Loucy (cell line): ENCODE measurements at regions not wholly inside any gene's neighbourhood (a gene's known extent, or its start where the extent isn't known, plus 50 kb on each side); places are given as distances from the start of the nearest gene placed in this dataset.
A peak's percentile ranks its signal among the peaks of the same experiment; 100 is the strongest.

ENCODE experiments used
- H2AFZ ChIP-seq: fragments of 200-600 bp; sonication (generic); 2 replicates; pipeline ENCODE4 v1.6.0; 2016; ENCODE audit warnings: antibody characterized with exemption, mild to moderate bottlenecking, low read length, moderate library complexity
- H3F3A ChIP-seq: fragments of 200-600 bp; 2 replicates; pipeline ENCODE4 v1.6.0; 2016; ENCODE audit warnings: antibody characterized with exemption, low read depth, mild to moderate bottlenecking
- H3K27me3 ChIP-seq: fragments of 200-600 bp; sonication (generic); 2 replicates; pipeline ENCODE4 v1.6.1; 2014; ENCODE audit warnings: low read length, mild to moderate bottlenecking; ENCODE audit not compliant: insufficient read depth, poor library complexity, severe bottlenecking
- H3K36me3 ChIP-seq: fragments of 200-600 bp; sonication (generic); 2 replicates; pipeline ENCODE4 v1.6.1; 2016; ENCODE audit warnings: low read length; ENCODE audit not compliant: insufficient read depth
- H3K4me1 ChIP-seq: fragments of 200-600 bp; sonication (generic); 2 replicates; pipeline ENCODE4 v1.5.1; 2014; ENCODE audit warnings: low read length, mild to moderate bottlenecking; ENCODE audit not compliant: insufficient read depth, poor library complexity, severe bottlenecking
- H3K4me2 ChIP-seq: fragments of 200-600 bp; sonication (generic); 2 replicates; pipeline ENCODE4 v1.6.0; 2014; ENCODE audit warnings: antibody characterized with exemption, low read length, low read depth, mild to moderate bottlenecking; ENCODE audit not compliant: poor library complexity, severe bottlenecking
- H3K4me3 ChIP-seq: fragments of 200-600 bp; sonication (generic); 2 replicates; pipeline ENCODE4 v1.5.1; 2014; ENCODE audit warnings: low read length, mild to moderate bottlenecking, mixed read lengths; ENCODE audit not compliant: poor library complexity, severe bottlenecking
- H3K79me2 ChIP-seq: fragments of 200-600 bp; sonication (generic); 2 replicates; pipeline ENCODE4 v1.6.1; 2014; ENCODE audit warnings: low read length; ENCODE audit not compliant: insufficient read depth
- H3K9ac ChIP-seq: fragments of 200-600 bp; sonication (generic); 2 replicates; pipeline ENCODE4 v1.6.0; 2014; ENCODE audit warnings: mild to moderate bottlenecking, low read depth, low read length, moderate library complexity; ENCODE audit not compliant: poor library complexity, severe bottlenecking
- H3K9me2 ChIP-seq: fragments of 200-600 bp; sonication (generic); replicated peaks from 2 replicates; pipeline ENCODE4 v1.6.1; 2016; ENCODE audit warnings: low read depth, low read length, mixed read lengths
- H3K9me3 ChIP-seq: fragments of 200-600 bp; sonication (generic); 2 replicates; pipeline ENCODE4 v1.6.1; 2014; ENCODE audit warnings: mild to moderate bottlenecking, antibody characterized with exemption, low read length, low read depth; ENCODE audit not compliant: insufficient read depth
- H4K20me1 ChIP-seq: fragments of 200-600 bp; sonication (generic); 2 replicates; pipeline ENCODE4 v1.6.0; 2014; ENCODE audit warnings: antibody characterized with exemption, low read length, mild to moderate bottlenecking; ENCODE audit not compliant: insufficient read depth, poor library complexity, severe bottlenecking
- CTCF ChIP-seq: fragments of 200-600 bp; sonication (generic); conservative IDR thresholded peaks from 2 replicates; pipeline ENCODE4 v1.5.1; 2014; ENCODE audit warnings: mild to moderate bottlenecking, antibody characterized with exemption, low read length
- EZH2phosphoT487 ChIP-seq: fragments of 200-600 bp; IDR thresholded peaks from 2 replicates; pipeline ENCODE4 v1.6.1; 2018; ENCODE audit warnings: antibody characterized with exemption, mild to moderate bottlenecking, moderate library complexity, borderline replicate concordance

GRCh38 chr17:37844977-37845293 is 79.3 kb upstream of the TBC1D3K start:
- Histone ChIP-seq H3K4me2 (no peak overlapping the region), H3K9me2 (no peaks in the 10 kb centered on the region), H3K4me1 (peaks cover 15% of the 10 kb centered on the region), H2AFZ (no peak overlapping the region), H3K9me3 (no peaks in the 10 kb centered on the region), H3K27me3 (no peaks in the 10 kb centered on the region), H3K79me2 (no peaks in the 10 kb centered on the region), H3K36me3 (no peaks in the 10 kb centered on the region), H3K9ac (no peak overlapping the region), H3K4me3 (no peak overlapping the region), H4K20me1 (no peaks in the 10 kb centered on the region), H3F3A (no peaks in the 10 kb centered on the region)
- no peak for TF ChIP-seq EZH2phosphoT487
- no peak for TF ChIP-seq CTCF

- no peak overlapping the region for H2AFZ ChIP-seq
- no peak for TF ChIP-seq EZH2phosphoT487
- peak; percentile 51 for TF ChIP-seq CTCF
- H4K20me1 ChIP-seq = no peaks in the 10 kb centered on the region
- no peaks in the 10 kb centered on the region for H3K9me2 ChIP-seq
- no peak overlapping the region for H3K4me3 ChIP-seq
- peaks cover 14% of the 10 kb centered on the region for H3K4me1 ChIP-seq
- H3K79me2 ChIP-seq = no peaks in the 10 kb centered on the region
- H3F3A ChIP-seq = no peaks in the 10 kb centered on the region
- no peaks in the 10 kb centered on the region for H3K9me3 ChIP-seq
- no peaks in the 10 kb centered on the region for H3K27me3 ChIP-seq
- H3K4me2 ChIP-seq = no peak overlapping the region
- H3K9ac ChIP-seq = no peak overlapping the region
- H3K36me3 ChIP-seq = no peaks in the 10 kb centered on the region
Measured at GRCh38 chr17:37844158-37844976, 79.8 kb upstream of the TBC1D3K start.

- TF ChIP-seq EZH2phosphoT487 (no peak), CTCF (no peak)
- Histone ChIP-seq H3K27me3 (no peaks in the 10 kb centered on the region), H2AFZ (no peak overlapping the region)
Measured at GRCh38 chr17:37842401-37842800, 81.8 kb upstream of the TBC1D3K start.

More at GRCh38 chr17:37842401-37842800, 81.8 kb upstream of the TBC1D3K start:
- Histone ChIP-seq H3K36me3 (no peaks in the 10 kb centered on the region), H3F3A (no peaks in the 10 kb centered on the region), H3K9me3 (no peaks in the 10 kb centered on the region), H3K4me3 (no peak overlapping the region), H3K79me2 (no peaks in the 10 kb centered on the region), H4K20me1 (no peaks in the 10 kb centered on the region), H3K4me2 (no peak overlapping the region), H3K9me2 (no peaks in the 10 kb centered on the region), H3K9ac (no peak overlapping the region), H3K4me1 (no peaks in the 10 kb centered on the region)
